T-helper 1 cell treated with Interleukin-12 subunit alpha and Interleukin-12 subunit beta and Interleukin-4 antibody, amounts not matched to agents 30 μg/mL and 1 μg/mL, for 36 hours (primary cell): ENCODE measurements at regions not wholly inside any gene's neighbourhood (a gene's known extent, or its start where the extent isn't known, plus 50 kb on each side); places are given as distances from the start of the nearest gene placed in this dataset.

Experiments used
- H3K27ac Mint-ChIP-seq: one replicate; pipeline ENCODE4 v1.8.0; 2021; ENCODE audit warnings: mild to moderate bottlenecking, mixed read lengths
- H3K27me3 Mint-ChIP-seq: one replicate; pipeline ENCODE4 v1.8.0; 2021; ENCODE audit warnings: low read depth, mixed read lengths
- H3K36me3 Mint-ChIP-seq: one replicate; pipeline ENCODE4 v1.8.0; 2021; ENCODE audit warnings: low read depth, mixed read lengths
- H3K4me1 Mint-ChIP-seq: one replicate; pipeline ENCODE4 v1.8.0; 2021; ENCODE audit warnings: low read depth, mixed read lengths
- H3K4me3 Mint-ChIP-seq: one replicate; pipeline ENCODE4 v1.8.0; 2021; ENCODE audit warnings: mild to moderate bottlenecking, moderate library complexity, mixed read lengths
- H3K9me3 Mint-ChIP-seq: one replicate; pipeline ENCODE4 v1.8.0; 2021; ENCODE audit warnings: mixed read lengths

DNA sequence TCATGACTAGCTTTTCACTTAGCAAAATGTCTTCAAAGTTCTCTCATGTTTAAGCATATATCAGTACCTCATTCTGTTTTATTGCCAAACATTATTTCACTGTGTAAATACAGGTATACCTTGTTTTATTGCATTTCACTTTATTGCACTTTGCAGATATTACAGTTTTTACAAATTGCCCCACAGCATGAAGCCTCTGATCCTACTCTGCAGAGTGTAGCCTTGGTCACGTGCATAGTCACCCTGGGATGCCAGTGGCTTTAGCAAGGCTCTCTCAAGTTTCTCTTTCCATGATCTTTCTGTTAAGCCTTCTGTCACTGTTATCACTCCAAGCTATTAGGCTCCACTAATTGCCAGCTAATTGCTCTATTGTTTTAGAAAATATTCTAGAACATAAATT, 182.2 kb upstream of the GRIA1 start:
- H3K4me1 Mint-ChIP-seq, result no peaks in the 10 kb centered on the region
- no peaks in the 10 kb centered on the region for H3K36me3 Mint-ChIP-seq
- H3K27me3 Mint-ChIP-seq, result no peaks in the 10 kb centered on the region
- H3K9me3 Mint-ChIP-seq, result peaks cover 13% of the 10 kb centered on the region
- H3K4me3 Mint-ChIP-seq, result no peak overlapping the region
- no peak overlapping the region for H3K27ac Mint-ChIP-seq

DNA sequence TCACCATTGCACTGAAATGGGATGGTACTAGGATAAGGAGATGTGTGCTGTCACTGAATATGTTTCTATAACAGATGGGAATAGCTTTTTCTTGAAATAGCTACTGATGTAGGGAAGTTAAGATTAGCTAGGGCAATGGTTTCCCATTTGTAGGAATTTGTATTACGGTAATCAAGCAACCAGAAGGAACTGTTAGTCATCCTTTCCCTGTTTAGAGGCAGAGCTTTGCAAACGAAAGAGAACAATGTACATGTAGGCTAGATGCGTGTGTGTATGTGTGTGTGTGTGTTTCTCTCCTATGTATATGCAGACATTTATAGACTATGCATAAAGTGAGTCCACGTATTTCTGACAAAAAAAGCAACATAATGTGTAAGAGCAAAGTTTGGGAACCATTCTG, 171.9 kb upstream of the GRIA1 start:
- Mint-ChIP-seq H3K4me1 (no peaks in the 10 kb centered on the region), H3K27ac (no peak overlapping the region), H3K27me3 (no peaks in the 10 kb centered on the region), H3K36me3 (no peaks in the 10 kb centered on the region), H3K9me3 (peaks cover 5% of the 10 kb centered on the region), H3K4me3 (no peak overlapping the region)

DNA sequence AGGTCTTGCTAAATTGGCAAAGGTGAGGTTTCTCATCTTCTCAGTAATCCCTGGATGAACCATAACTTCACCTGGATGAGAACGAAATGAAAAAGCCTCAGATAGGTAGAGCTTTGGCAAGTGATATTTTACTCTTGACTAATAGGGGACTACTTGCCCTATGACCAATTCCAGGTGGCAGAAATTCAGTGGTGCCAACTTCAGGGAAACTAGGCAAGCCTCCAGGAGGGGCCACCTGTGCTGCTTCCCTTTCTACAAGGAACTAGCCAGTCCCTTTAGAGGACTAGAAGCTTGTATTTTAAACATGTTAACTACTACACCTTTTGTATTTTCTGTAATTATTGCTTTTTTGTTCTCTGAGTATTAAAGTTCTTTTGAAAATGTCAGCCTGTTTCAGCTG, 169.0 kb upstream of the GRIA1 start:
- Mint-ChIP-seq H3K9me3 (no peaks in the 10 kb centered on the region), H3K27me3 (no peaks in the 10 kb centered on the region), H3K36me3 (no peaks in the 10 kb centered on the region)

DNA sequence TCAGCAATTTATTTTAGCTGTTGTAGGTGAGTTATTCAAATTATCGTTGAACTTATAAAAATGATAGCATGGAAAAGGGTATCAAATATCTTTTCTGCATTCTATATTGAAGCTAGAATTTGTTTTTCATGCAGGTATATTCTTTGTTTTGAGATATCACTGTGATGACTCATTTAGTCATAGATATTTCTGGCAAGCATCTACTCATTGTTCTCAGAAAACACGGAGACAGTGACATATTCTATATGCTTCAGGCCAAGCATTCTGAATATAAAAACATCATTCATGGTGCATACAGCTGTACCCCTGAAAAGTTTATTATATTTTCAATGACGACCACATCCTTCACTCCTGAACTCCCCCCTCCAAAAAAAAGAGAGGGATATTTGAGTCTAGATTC, 150.3 kb upstream of the GRIA1 start:
- H3K4me3 Mint-ChIP-seq, result no peak overlapping the region
- H3K9me3 Mint-ChIP-seq, result peaks cover 6% of the 10 kb centered on the region
- H3K36me3 Mint-ChIP-seq, result no peaks in the 10 kb centered on the region
- H3K27ac Mint-ChIP-seq, result no peak overlapping the region
- no peaks in the 10 kb centered on the region for H3K4me1 Mint-ChIP-seq
- H3K27me3 Mint-ChIP-seq, result no peaks in the 10 kb centered on the region

More for the DNA sequence above, 169.0 kb upstream of the GRIA1 start:
- Mint-ChIP-seq H3K27ac (no peak overlapping the region), H3K4me1 (no peaks in the 10 kb centered on the region), H3K4me3 (no peak overlapping the region)

DNA sequence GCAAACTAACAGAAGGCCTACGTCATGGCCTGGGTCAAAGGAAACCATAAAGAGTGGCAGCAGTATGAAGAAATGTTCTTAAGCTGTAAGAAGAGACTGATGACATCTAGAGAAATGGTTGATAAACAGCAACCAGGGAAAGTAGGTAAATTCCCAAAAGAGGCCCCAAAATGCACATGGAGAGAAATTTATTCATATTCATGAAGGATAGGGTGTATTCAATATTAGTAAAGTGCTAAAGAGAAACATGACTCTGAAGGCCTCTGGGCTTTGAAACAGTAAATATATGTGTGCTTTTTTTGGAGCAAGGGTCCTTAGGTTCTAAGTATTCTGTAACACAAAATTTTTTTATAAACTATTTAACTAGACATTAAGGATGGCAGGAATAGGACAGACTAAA, 149.7 kb upstream of the GRIA1 start:
- H3K36me3 Mint-ChIP-seq, result no peaks in the 10 kb centered on the region
- no peak overlapping the region for H3K27ac Mint-ChIP-seq
- H3K4me3 Mint-ChIP-seq, result no peak overlapping the region
- peaks cover 6% of the 10 kb centered on the region for H3K9me3 Mint-ChIP-seq
- H3K4me1 Mint-ChIP-seq, result no peaks in the 10 kb centered on the region
- H3K27me3 Mint-ChIP-seq, result no peaks in the 10 kb centered on the region

DNA sequence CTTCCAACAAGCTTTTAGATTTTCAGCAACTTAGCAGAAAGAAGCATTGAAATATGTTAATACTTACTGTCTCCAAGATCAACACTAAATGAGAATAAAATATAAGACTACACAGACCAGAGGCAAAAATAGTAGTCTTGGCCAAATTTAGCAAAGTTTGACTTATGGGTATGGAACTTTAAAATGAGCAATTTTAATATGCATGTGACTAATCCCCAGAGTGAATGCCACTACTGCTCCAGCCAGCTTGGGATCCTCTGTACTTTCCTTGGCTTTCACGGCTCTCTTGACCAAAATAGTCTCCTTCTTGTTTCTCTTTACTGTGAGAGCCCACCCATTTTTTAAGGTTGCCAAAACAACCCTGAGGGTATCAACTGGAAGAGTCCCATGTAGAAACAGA, 148.0 kb upstream of the GRIA1 start:
- no peak overlapping the region for H3K27ac Mint-ChIP-seq
- no peaks in the 10 kb centered on the region for H3K4me1 Mint-ChIP-seq
- H3K9me3 Mint-ChIP-seq, result no peaks in the 10 kb centered on the region
- no peaks in the 10 kb centered on the region for H3K27me3 Mint-ChIP-seq
- H3K4me3 Mint-ChIP-seq, result no peak overlapping the region
- H3K36me3 Mint-ChIP-seq, result no peaks in the 10 kb centered on the region

DNA sequence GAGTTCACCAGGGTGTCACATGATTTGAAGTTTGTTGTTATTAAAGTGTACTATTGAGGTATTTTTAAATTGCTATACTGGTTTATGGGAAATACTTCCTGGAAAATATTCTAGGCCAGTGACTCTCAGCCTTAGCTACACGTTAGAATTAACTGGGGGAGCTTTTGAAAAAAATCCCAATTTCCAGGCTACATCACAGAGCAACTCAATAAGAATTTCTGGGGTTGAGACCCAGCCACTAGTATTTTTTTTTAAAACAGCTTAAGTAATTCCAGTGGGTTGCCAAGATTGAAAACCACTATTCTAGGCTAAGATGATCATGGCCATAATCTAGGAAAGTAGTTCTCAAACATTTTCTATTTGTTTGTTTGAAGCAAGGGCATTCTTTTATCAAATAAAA, 142.9 kb upstream of the GRIA1 start:
- H3K4me1 Mint-ChIP-seq, result no peaks in the 10 kb centered on the region
- no peak overlapping the region for H3K4me3 Mint-ChIP-seq
- no peaks in the 10 kb centered on the region for H3K9me3 Mint-ChIP-seq
- H3K27ac Mint-ChIP-seq, result no peak overlapping the region
- peaks cover 14% of the 10 kb centered on the region for H3K27me3 Mint-ChIP-seq
- H3K36me3 Mint-ChIP-seq, result no peaks in the 10 kb centered on the region

DNA sequence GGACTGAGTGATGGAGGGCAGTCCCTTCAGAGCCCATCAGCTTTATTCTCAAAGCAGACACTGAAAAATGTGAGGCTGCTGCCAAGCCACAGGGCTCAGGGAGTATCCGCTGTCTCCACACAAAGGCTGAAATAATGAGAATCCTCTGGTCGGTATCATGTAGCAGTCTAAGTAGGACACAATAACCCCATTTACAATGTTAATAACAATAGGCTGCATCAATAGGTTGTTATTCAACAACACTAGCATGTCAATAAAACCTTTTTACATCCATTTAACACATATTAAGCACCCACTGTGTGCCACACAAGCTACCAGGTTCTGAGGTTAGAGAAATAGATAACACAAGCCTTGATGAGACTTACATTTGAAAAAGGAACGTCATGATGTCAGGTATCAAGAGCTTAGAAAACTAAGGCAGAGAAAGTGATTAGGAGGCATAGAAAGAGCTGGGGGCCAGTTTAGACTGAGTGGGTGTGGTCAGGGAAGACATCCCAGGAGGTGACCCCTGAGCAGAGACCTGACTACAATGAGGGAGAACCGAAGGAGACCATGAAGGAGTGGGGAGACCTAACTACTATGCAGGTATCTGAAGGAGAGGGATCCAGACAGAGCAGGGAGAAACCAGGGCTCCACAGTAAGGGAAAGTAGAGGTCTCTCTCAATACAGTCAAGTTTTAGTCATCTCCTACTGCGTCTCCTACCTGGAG, 140.1 kb upstream of the GRIA1 start:
- Mint-ChIP-seq H3K36me3 (no peaks in the 10 kb centered on the region), H3K4me1 (peaks cover 7% of the 10 kb centered on the region), H3K27ac (no peak overlapping the region), H3K9me3 (no peaks in the 10 kb centered on the region), H3K4me3 (no peak overlapping the region), H3K27me3 (peaks cover 19% of the 10 kb centered on the region)

DNA sequence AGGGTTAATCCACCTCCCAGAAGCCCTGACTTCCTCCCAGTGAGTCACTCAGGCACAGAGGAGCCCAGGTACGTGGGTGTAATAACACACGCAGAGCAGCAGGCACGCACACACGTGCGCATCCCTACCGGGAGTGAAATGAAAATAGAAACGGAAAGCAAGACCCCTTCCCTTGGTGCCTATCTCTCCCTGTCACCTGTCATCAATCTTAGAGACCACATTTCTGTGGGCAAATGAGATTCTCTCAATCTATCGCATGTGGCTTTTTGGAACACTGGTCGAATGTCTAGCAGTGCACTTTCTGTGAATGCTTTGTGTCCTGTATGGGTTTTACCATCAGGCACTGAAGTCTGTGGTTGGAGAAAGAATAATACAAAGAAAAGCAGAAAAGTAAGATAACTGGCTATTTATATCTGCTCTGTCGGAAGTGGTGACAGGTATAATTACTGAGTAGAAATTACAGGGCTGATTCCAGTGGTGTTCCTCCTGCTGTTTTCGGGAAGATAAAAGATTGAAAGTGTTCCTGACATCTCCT, 137.7 kb upstream of the GRIA1 start:
- Mint-ChIP-seq H3K4me3 (peak overlapping the region; percentile 57), H3K4me1 (peaks cover 7% of the 10 kb centered on the region), H3K36me3 (peaks cover 3% of the 10 kb centered on the region), H3K27me3 (peaks cover 22% of the 10 kb centered on the region), H3K9me3 (peaks cover 6% of the 10 kb centered on the region), H3K27ac (no peak overlapping the region)

DNA sequence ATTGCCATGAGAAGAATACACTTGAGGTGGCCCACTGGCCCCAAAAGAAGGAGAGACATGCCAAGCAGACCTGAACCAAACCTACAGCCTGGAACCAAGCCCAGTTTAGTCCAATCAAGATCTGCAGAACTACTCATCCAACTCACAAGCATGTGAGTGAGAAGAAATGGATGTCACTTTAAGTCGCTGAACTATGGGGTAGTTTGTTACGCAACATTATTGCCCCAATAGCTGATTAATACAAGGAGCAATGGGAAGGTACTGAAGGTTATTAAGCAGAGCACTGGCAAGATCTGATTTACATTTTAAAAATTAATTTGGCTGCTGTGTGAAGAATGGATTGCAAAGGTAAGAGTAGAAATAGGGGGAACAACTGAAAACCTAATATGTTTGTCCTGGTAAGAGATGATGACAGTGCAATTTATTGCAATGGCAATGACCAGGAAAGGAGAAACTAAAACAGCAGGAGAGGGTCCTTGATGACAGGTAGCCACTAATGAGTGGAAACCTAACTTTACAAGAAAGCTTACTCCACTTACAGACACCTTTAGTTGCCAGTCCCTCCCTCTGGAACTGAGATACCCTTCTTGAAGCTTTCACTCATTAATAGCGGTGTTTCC, 132.9 kb upstream of the GRIA1 start:
- Mint-ChIP-seq H3K36me3 (peaks cover 6% of the 10 kb centered on the region), H3K4me1 (peaks cover 12% of the 10 kb centered on the region), H3K9me3 (peaks cover 12% of the 10 kb centered on the region), H3K27ac (no peak overlapping the region), H3K27me3 (peaks cover 13% of the 10 kb centered on the region), H3K4me3 (no peak overlapping the region)

DNA sequence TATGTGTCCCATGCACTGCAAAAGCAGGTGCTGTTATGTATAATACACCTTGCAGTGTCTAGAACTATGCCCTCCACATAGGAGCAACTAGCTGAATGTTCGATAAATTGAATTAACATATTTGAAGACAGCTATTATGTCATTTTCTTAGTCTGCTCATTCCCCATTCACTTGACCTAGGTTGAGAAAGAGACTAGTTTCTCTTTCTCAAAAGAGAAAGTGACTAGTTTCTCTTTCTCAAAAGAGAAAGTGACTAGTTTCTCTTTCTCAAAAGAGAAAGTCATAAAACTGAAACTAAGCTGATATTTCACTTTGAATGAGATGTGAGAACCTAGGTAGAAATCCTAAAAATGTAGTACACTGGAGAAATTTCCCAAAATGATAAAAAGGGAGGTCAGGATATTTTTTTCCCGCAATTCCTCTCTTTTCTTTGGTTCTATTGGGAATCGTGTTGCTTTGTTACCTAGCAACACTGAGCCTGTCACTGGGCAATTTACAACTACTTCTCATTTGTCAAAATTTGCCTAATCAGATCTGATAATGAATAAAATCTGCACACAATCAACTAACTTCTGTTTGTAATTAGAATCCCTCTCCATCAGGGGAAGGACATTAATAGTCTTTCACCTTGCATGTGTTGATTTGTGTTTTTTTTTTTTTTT, 132.0 kb upstream of the GRIA1 start:
- peaks cover 6% of the 10 kb centered on the region for H3K36me3 Mint-ChIP-seq
- peak overlapping the region; percentile 14 for H3K27ac Mint-ChIP-seq
- H3K4me3 Mint-ChIP-seq, result no peak overlapping the region
- peaks cover 9% of the 10 kb centered on the region for H3K27me3 Mint-ChIP-seq
- H3K9me3 Mint-ChIP-seq, result peaks cover 12% of the 10 kb centered on the region
- H3K4me1 Mint-ChIP-seq, result peaks cover 5% of the 10 kb centered on the region

DNA sequence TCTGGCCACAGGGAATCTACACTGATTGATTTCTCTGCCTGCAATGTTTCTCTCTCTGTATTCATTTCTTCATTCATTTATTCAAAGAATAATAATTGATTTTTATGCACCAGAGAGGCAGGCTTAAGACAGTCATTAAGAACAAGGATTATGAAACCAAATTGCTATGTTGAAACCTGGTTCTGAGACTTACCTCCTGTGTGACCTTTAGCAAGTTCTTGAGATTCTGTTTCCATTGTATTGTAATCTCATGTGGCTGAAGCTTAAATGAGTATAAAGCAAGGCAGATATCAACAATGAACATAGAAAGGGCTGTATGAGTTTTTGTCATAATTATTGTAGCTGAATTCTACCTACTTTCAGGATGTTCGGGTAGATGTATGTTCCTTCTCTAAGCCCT, 129.6 kb upstream of the GRIA1 start:
- H3K9me3 Mint-ChIP-seq, result peaks cover 12% of the 10 kb centered on the region
- H3K27me3 Mint-ChIP-seq, result peaks cover 7% of the 10 kb centered on the region
- no peak overlapping the region for H3K4me3 Mint-ChIP-seq
- no peak overlapping the region for H3K27ac Mint-ChIP-seq
- peaks cover 5% of the 10 kb centered on the region for H3K4me1 Mint-ChIP-seq
- peaks cover 6% of the 10 kb centered on the region for H3K36me3 Mint-ChIP-seq

DNA sequence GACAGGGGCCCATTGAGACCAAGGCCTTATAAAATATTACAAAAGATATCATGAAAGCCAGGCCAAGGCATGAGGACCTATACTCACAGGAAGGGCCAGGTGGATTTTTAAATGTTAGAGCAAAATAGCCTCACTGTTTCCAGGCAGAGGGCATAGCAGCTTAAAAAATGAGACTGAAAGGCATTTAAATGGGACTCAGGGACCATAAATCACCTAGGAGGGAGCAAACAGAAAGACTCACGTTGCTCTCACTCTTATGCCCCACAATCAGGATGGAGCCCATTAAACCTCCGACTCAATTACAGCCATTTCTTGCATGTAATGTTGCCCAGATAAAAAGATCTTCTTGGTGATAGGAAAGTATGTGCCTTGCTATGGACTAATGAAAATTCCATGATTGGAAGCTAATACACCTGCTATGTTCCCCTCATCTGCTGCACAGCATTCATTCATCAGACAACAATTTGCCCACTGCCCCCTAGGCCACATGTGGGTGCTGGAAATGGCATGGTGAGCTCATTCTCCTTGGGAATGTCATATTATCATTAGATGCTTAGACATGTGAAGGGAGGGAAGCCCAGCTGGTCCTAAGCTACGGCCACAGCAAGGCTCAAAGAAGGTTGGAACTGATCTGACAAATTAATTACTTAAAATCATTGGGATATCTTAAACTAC, 128.6 kb upstream of the GRIA1 start:
- peaks cover 4% of the 10 kb centered on the region for H3K27me3 Mint-ChIP-seq
- H3K4me3 Mint-ChIP-seq, result no peak overlapping the region
- peaks cover 3% of the 10 kb centered on the region for H3K36me3 Mint-ChIP-seq
- H3K27ac Mint-ChIP-seq, result no peak overlapping the region
- H3K4me1 Mint-ChIP-seq, result peaks cover 5% of the 10 kb centered on the region
- peaks cover 9% of the 10 kb centered on the region for H3K9me3 Mint-ChIP-seq

DNA sequence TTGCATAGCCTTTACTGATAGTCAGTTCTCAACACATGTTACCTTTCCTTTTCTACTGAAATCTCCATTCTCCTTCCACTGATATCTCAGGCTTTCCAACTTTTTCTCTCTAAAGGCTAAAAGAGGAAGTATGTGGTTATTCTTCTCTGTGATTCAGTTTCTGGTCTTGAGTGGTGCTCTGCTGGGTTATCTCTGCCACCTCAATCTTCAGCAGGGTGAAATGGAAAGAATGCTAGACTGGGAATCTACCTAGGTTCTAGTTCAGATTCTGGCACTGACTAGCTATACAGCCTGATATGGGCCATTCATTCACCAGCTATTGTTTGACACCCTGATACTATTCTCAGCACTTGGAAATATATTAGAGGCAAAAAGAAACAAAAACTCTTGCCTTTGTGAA, 124.9 kb upstream of the GRIA1 start:
- Mint-ChIP-seq H3K4me1 (no peaks in the 10 kb centered on the region), H3K9me3 (no peaks in the 10 kb centered on the region), H3K36me3 (no peaks in the 10 kb centered on the region), H3K4me3 (no peak overlapping the region), H3K27me3 (no peaks in the 10 kb centered on the region), H3K27ac (no peak overlapping the region)
